DND-41 (cell line): ENCODE measurements at regions not wholly inside any gene's neighbourhood (a gene's known extent, or its start where the extent isn't known, plus 50 kb on each side); places are given as distances from the start of the nearest gene placed in this dataset.

Experiments used
- CTCF ChIP-seq: IDR thresholded peaks from 2 replicates; pipeline ENCODE4 v1.5.1; 2012; ENCODE audit warnings: borderline replicate concordance, low read length, moderate library complexity, mild to moderate bottlenecking; ENCODE audit not compliant: poor library complexity, severe bottlenecking; ENCODE audit errors: extremely low read depth
- EZH2 ChIP-seq: IDR thresholded peaks from 3 replicates; pipeline ENCODE4 v1.6.1; 2012; ENCODE audit warnings: borderline replicate concordance, low read depth, mild to moderate bottlenecking, moderate library complexity, low read length, inconsistent platforms; ENCODE audit not compliant: severe bottlenecking

DNA sequence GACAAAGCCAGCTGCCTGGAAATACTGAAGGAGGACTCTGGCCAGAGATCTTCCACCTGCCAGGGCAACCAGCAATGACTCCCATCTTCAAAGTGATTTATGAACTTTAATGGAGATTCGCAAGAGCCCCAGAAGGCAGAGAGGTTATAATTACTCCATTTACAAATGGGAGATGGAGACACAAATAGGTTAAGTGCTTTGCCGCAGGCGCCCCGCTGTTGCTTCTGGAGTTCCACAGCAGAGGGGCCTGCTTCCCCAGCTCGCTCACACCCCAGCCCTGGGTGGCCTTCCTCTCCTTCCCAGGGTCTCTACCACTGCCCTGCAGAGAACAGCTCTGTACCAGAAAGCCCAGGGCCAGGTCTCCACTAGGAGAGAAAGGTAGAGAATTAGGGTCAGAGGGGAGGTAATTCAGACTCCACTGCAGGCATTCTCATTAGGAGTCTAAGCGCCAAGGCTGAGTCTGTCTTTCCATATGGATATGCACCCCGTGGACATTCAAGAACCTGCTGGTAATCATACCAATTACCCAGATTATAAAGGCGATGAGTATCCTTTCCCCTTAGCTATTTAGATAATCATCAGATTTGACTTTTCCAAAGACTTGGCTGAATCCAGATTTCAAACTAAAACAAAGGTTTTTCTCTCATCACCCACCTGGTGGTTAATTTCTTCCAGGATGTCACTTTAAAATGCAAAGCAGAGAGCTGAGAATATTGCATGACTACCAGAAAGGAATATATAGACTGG, 157.6 kb upstream of the TUT7 start:
- TF ChIP-seq CTCF (no peak), EZH2 (no peak)
